K562 (cell line): ENCODE measurements at regions not wholly inside any gene's neighbourhood (a gene's known extent, or its start where the extent isn't known, plus 50 kb on each side); places are given as distances from the start of the nearest gene placed in this dataset.

Experiments
- CBX1 ChIP-seq: sonication (generic); IDR thresholded peaks from 2 replicates; pipeline ENCODE4 v1.6.1; 2016; ENCODE audit warnings: antibody characterized with exemption, low read depth, mild to moderate bottlenecking
- CREB1 ChIP-seq, 2 experiments: sonication (generic) in 1 of 2; formaldehyde crosslinking in 1 of 2; IDR thresholded peaks; 2 replicates each; pipeline versions ENCODE4 v1.6.1 to v1.8.0; 2012 to 2022; ENCODE audit warnings: inconsistent platforms in 1 of 2, mild to moderate bottlenecking in 1 of 2, missing genetic modification reagents in 1 of 2, moderate library complexity in 1 of 2
- EP300 ChIP-seq: IDR thresholded peaks from 2 replicates; pipeline ENCODE4 v1.6.1; 2012; ENCODE audit warnings: low read length, improper control_type of control experiment
- FOXJ3 ChIP-seq: sonication (generic); formaldehyde crosslinking; IDR thresholded peaks from 2 replicates; pipeline ENCODE4 v1.4.0; 2020; ENCODE audit warnings: mild to moderate bottlenecking, missing genetic modification reagents
- HDAC2 ChIP-seq: fragments of 450-650 bp; IDR thresholded peaks from 2 replicates; pipeline ENCODE4 v1.6.1; 2016; ENCODE audit warnings: mild to moderate bottlenecking
- MTA2 ChIP-seq: fragments of 450-650 bp; IDR thresholded peaks from 2 replicates; pipeline ENCODE4 v1.6.1; 2016; ENCODE audit warnings: low read depth
- RNF2 ChIP-seq: sonication (generic); IDR thresholded peaks from 2 replicates; pipeline ENCODE4 v1.6.1; 2016
- SP2 ChIP-seq: IDR thresholded peaks from 2 replicates; pipeline ENCODE4 v1.6.1; 2011; ENCODE audit warnings: mild to moderate bottlenecking, low read depth, low read length, moderate library complexity; ENCODE audit not compliant: poor library complexity, severe bottlenecking; ENCODE audit errors: extremely low read depth
- TAF7 ChIP-seq: fragments of 450-650 bp; IDR thresholded peaks from 2 replicates; pipeline ENCODE4 v1.6.1; 2016; ENCODE audit warnings: missing genetic modification characterization, missing compliant biosample characterization
- ZC3H8 ChIP-seq: fragments of 450-650 bp; IDR thresholded peaks from 2 replicates; pipeline ENCODE4 v1.6.1; 2017
- TF ChIP-seq, protein P1 (sequence below), 3 experiments: IDR thresholded peaks in 2 of 3; conservative IDR thresholded peaks in 1 of 3; 2 replicates each; pipeline ENCODE4 v1.5.1; 2011 to 2012; ENCODE audit warnings: low read length in 3 of 3, mild to moderate bottlenecking in 3 of 3, control low read depth in 2 of 3, improper control_type of control experiment in 1 of 3, inconsistent platforms in 1 of 3, low read depth in 1 of 3, mixed read lengths in 1 of 3, moderate library complexity in 1 of 3; ENCODE audit not compliant: insufficient read depth in 2 of 3
- TF ChIP-seq, protein P2 (sequence below): fragments of 250-450 bp; sonication (Bioruptor Pico); IDR thresholded peaks from 2 replicates; pipeline ENCODE4 v1.5.0; 2021; ENCODE audit warnings: mild to moderate bottlenecking, borderline replicate concordance
- TF ChIP-seq, protein P3 (sequence below): IDR thresholded peaks from 2 replicates; pipeline ENCODE4 v1.6.1; 2011; ENCODE audit warnings: borderline replicate concordance, low read depth, mild to moderate bottlenecking, moderate library complexity, low read length; ENCODE audit not compliant: insufficient read depth, poor library complexity, severe bottlenecking
- TF ChIP-seq, protein P4 (sequence below): IDR thresholded peaks from 2 replicates; pipeline ENCODE4 v1.6.1; 2016; ENCODE audit warnings: missing genetic modification characterization, missing compliant biosample characterization

DNA sequence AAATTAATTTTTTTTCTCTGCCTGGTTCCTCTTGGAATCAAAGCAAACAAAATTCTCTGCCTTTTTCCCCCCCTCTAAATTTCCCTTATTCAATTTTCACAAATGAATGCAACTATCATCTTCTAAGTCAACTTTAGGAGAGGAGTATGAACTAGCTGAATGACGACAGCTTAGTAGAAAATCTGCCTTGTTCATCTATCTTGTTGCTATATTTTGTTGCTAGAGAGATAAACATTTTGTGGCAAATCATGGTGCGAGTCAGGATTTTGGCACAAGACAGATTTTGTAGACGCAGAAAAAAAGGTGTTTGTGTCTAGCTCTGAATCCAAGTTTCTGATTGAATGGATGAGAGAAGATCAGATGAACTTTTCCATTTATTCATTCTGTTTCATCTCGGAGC lies 81.0 kb upstream of the FZD8 start:
- no peak for TF ChIP-seq TAF7 (tag)
- TF ChIP-seq, protein P1, sequence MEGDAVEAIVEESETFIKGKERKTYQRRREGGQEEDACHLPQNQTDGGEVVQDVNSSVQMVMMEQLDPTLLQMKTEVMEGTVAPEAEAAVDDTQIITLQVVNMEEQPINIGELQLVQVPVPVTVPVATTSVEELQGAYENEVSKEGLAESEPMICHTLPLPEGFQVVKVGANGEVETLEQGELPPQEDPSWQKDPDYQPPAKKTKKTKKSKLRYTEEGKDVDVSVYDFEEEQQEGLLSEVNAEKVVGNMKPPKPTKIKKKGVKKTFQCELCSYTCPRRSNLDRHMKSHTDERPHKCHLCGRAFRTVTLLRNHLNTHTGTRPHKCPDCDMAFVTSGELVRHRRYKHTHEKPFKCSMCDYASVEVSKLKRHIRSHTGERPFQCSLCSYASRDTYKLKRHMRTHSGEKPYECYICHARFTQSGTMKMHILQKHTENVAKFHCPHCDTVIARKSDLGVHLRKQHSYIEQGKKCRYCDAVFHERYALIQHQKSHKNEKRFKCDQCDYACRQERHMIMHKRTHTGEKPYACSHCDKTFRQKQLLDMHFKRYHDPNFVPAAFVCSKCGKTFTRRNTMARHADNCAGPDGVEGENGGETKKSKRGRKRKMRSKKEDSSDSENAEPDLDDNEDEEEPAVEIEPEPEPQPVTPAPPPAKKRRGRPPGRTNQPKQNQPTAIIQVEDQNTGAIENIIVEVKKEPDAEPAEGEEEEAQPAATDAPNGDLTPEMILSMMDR (IDR thresholded peaks at IDR 0.05 in 2 of 3, conservative IDR thresholded peaks at IDR 0.05 in 1 of 3; ENCODE audit: insufficient read depth in 2 of 3, low read depth in 1 of 3, low read length in 3 of 3) = no peak
- no peak for TF ChIP-seq MTA2
- no peak for TF ChIP-seq FOXJ3 (CRISPR knock-in tag)
- TF ChIP-seq EP300 = no peak
- TF ChIP-seq, protein P2, sequence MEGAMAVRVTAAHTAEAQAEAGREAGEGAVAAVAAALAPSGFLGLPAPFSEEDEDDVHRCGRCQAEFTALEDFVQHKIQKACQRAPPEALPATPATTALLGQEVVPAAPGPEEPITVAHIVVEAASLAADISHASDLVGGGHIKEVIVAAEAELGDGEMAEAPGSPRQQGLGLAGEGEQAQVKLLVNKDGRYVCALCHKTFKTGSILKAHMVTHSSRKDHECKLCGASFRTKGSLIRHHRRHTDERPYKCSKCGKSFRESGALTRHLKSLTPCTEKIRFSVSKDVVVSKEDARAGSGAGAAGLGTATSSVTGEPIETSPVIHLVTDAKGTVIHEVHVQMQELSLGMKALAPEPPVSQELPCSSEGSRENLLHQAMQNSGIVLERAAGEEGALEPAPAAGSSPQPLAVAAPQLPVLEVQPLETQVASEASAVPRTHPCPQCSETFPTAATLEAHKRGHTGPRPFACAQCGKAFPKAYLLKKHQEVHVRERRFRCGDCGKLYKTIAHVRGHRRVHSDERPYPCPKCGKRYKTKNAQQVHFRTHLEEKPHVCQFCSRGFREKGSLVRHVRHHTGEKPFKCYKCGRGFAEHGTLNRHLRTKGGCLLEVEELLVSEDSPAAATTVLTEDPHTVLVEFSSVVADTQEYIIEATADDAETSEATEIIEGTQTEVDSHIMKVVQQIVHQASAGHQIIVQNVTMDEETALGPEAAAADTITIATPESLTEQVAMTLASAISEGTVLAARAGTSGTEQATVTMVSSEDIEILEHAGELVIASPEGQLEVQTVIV (CRISPR knock-in tag) = no peak
- no peak for TF ChIP-seq HDAC2
- TF ChIP-seq SP2 = no peak
- TF ChIP-seq CREB1 (IDR thresholded peaks at IDR 0.05) = no peak
- TF ChIP-seq CREB1 (CRISPR knock-in tag; IDR thresholded peaks at IDR 0.05) = no peak
- TF ChIP-seq, protein P3, sequence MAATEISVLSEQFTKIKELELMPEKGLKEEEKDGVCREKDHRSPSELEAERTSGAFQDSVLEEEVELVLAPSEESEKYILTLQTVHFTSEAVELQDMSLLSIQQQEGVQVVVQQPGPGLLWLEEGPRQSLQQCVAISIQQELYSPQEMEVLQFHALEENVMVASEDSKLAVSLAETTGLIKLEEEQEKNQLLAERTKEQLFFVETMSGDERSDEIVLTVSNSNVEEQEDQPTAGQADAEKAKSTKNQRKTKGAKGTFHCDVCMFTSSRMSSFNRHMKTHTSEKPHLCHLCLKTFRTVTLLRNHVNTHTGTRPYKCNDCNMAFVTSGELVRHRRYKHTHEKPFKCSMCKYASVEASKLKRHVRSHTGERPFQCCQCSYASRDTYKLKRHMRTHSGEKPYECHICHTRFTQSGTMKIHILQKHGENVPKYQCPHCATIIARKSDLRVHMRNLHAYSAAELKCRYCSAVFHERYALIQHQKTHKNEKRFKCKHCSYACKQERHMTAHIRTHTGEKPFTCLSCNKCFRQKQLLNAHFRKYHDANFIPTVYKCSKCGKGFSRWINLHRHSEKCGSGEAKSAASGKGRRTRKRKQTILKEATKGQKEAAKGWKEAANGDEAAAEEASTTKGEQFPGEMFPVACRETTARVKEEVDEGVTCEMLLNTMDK = no peak
- no peak for TF ChIP-seq CBX1
- TF ChIP-seq, protein P4, sequence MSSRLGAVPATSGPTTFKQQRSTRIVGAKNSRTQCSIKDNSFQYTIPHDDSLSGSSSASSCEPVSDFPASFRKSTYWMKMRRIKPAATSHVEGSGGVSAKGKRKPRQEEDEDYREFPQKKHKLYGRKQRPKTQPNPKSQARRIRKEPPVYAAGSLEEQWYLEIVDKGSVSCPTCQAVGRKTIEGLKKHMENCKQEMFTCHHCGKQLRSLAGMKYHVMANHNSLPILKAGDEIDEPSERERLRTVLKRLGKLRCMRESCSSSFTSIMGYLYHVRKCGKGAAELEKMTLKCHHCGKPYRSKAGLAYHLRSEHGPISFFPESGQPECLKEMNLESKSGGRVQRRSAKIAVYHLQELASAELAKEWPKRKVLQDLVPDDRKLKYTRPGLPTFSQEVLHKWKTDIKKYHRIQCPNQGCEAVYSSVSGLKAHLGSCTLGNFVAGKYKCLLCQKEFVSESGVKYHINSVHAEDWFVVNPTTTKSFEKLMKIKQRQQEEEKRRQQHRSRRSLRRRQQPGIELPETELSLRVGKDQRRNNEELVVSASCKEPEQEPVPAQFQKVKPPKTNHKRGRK (tag) = no peak
- no peak for TF ChIP-seq RNF2
- no peak for TF ChIP-seq ZC3H8
